Panc1 (cell line): ENCODE measurements at regions not wholly inside any gene's neighbourhood (a gene's known extent, or its start where the extent isn't known, plus 50 kb on each side); places are given as distances from the start of the nearest gene placed in this dataset.

Source experiments
- ATAC-seq: fragments of 200-7000 bp; cut with Tn5 transposase; 2 replicates; pipeline ENCODE4 v1.9.1; 2020; ENCODE audit warnings: mild to moderate bottlenecking, moderate library complexity
- BruUV-seq: library from RNA; stranded (reverse); fragments of 400-500 nt; replicated peaks from 2 replicates; lab custom pipeline; 2021; lab: Mats Ljungman, UMichigan
- CTCF ChIA-PET: fragments of 300-600 bp; sonication (Branson Sonifier 250); formaldehyde crosslinking; loops from one replicate; lab custom pipeline; 2022; ENCODE audit warnings: antibody characterized with exemption; lab: Charles Lee
- POLR2A ChIA-PET: fragments of 300-600 bp; sonication (Branson Sonifier 250); formaldehyde crosslinking; loops from one replicate; lab custom pipeline; 2022; ENCODE audit warnings: antibody characterized with exemption; lab: Charles Lee
- DNase-seq: peaks from one replicate; pipeline ENCODE4 v3.0.0-alpha.2; 2010; ENCODE audit warnings: low read depth, low spot score
- H3K27ac ChIP-seq: 2 replicates; pipeline ENCODE4 v1.5.1; 2011; ENCODE audit warnings: mild to moderate bottlenecking, low read length, inconsistent platforms
- H3K27me3 ChIP-seq: fragments of 200-500 bp; sonication (Bioruptor generic); 2 replicates; pipeline ENCODE4 v1.6.0; 2014; ENCODE audit warnings: low read length, inconsistent platforms; ENCODE audit not compliant: control insufficient read depth, insufficient read depth
- H3K36me3 ChIP-seq: fragments of 200-500 bp; sonication (Bioruptor generic); 2 replicates; pipeline ENCODE4 v1.5.1; 2014; ENCODE audit warnings: inconsistent platforms, mild to moderate bottlenecking, low read length, moderate library complexity; ENCODE audit not compliant: control insufficient read depth, insufficient read depth
- H3K4me1 ChIP-seq: 2 replicates; pipeline ENCODE4 v1.5.1; 2011; ENCODE audit warnings: inconsistent platforms, mild to moderate bottlenecking, low read length, moderate library complexity; ENCODE audit not compliant: control insufficient read depth, insufficient read depth
- H3K4me3 ChIP-seq, 2 experiments: 2 replicates each; pipeline ENCODE4 v1.5.1; 2011 to 2012; ENCODE audit warnings: low read depth in 2 of 2, low read length in 2 of 2, mild to moderate bottlenecking in 2 of 2, inconsistent platforms in 1 of 2, moderate library complexity in 1 of 2
- H3K9me3 ChIP-seq: fragments of 200-500 bp; sonication (Bioruptor generic); 2 replicates; pipeline ENCODE4 v1.5.1; 2014; ENCODE audit warnings: low read depth, mild to moderate bottlenecking, inconsistent platforms, low read length, moderate library complexity; ENCODE audit not compliant: control insufficient read depth, insufficient read depth
- CTCF ChIP-seq: fragments of 450-650 bp; IDR thresholded peaks from 2 replicates; pipeline ENCODE4 v1.5.1; 2017; ENCODE audit warnings: mild to moderate bottlenecking
- POLR2AphosphoS5 ChIP-seq: IDR thresholded peaks from 2 replicates; pipeline ENCODE4 v1.6.1; 2012; ENCODE audit warnings: mild to moderate bottlenecking, low read depth, low read length, moderate library complexity
- REST ChIP-seq, 2 experiments: IDR thresholded peaks; 2 replicates each; pipeline ENCODE4 v1.6.1; 2011 to 2012; ENCODE audit warnings: low read depth in 2 of 2, control low read depth in 1 of 2, low read length in 1 of 2, mild to moderate bottlenecking in 1 of 2, moderate library complexity in 1 of 2; ENCODE audit not compliant: insufficient read depth in 1 of 2
- SIN3A ChIP-seq: IDR thresholded peaks from 2 replicates; pipeline ENCODE4 v1.6.1; 2012; ENCODE audit warnings: low read depth, mild to moderate bottlenecking, low read length, moderate library complexity, borderline replicate concordance; ENCODE audit not compliant: insufficient read depth
- TCF7L2 ChIP-seq: IDR thresholded peaks from 2 replicates; pipeline ENCODE4 v1.6.1; 2011; ENCODE audit warnings: mild to moderate bottlenecking, low read depth, low read length, inconsistent platforms
- in situ Hi-C: cut with HindIII; loops from 2 replicates; pipeline ENCODE4 v1.10.0; 2016; ENCODE audit warnings: low sequenced_read_pairs, low pct_unique_long_range_greater_than_20kb
- intact Hi-C: fragments of 100-400 bp; cut with micrococcal nuclease; formaldehyde crosslinking; loops from one replicate; pipeline ENCODE4 v1.10.0; 2022; ENCODE audit not compliant: unreplicated experiment

GRCh38 chr6:56758553-56758952 is 115.9 kb upstream of the DST start:
- intact Hi-C loops = loop anchor here (5.0 kb wide), 1 partner anchor 121 kb away; no protein-coding TSS in a partner anchor
- ChIA-PET POLR2A (no interaction called here), CTCF (no interaction called here)
- no TSS peak for BruUV-seq
- no peak; the same call in 1 of the 2 replicates for ATAC-seq
- H3K36me3 ChIP-seq = no peaks in the 10 kb centered on the region
- H3K27me3 ChIP-seq = no peaks in the 10 kb centered on the region
- H3K9me3 ChIP-seq = no peaks in the 10 kb centered on the region
- no peak for DNase-seq
- in situ Hi-C loops = no loop called here
- TF ChIP-seq POLR2AphosphoS5 = no peak
- TF ChIP-seq TCF7L2 = no peak
- no peak for TF ChIP-seq SIN3A
- no peak for TF ChIP-seq CTCF
- no peak for TF ChIP-seq REST (IDR thresholded peaks at IDR 0.05; ENCODE audit: insufficient read depth in 1 of 2, low read depth in 2 of 2, low read length in 1 of 2)
- H3K27ac ChIP-seq = peak overlapping the region; percentile 83
- H3K4me3 ChIP-seq = no peak overlapping the region
- peaks cover 69% of the 10 kb centered on the region for H3K4me1 ChIP-seq

GRCh38 chr6:56758120-56758519 is 115.4 kb upstream of the DST start:
- no peak; the same call in 1 of the 2 replicates for ATAC-seq
- no peaks in the 10 kb centered on the region for H3K27me3 ChIP-seq
- peaks cover 73% of the 10 kb centered on the region for H3K4me1 ChIP-seq
- H3K9me3 ChIP-seq = no peaks in the 10 kb centered on the region
- no peaks in the 10 kb centered on the region for H3K36me3 ChIP-seq
- in situ Hi-C loops (no loop called here), intact Hi-C loops (loop anchor here (5.0 kb wide), 1 partner anchor 121 kb away; no protein-coding TSS in a partner anchor)
- ChIA-PET POLR2A (interaction anchor here (0.9 kb wide), 1 partner anchor 85 kb away, joined by 5 read pairs; no protein-coding TSS in a partner anchor), CTCF (no interaction called here)
- H3K27ac ChIP-seq = peak overlapping the region; percentile 83
- TF ChIP-seq POLR2AphosphoS5 = no peak
- 0 out of 2 replicates have a peak, but pooled peaks have one; percentile 6 for TF ChIP-seq CTCF
- TF ChIP-seq TCF7L2 = no peak
- TF ChIP-seq REST (IDR thresholded peaks at IDR 0.05; ENCODE audit: insufficient read depth in 1 of 2, low read depth in 2 of 2, low read length in 1 of 2) = no peak
- no TSS peak for BruUV-seq
- DNase-seq = no peak
- no peak overlapping the region for H3K4me3 ChIP-seq
